BE2C (cell line): ENCODE measurements at regions not wholly inside any gene's neighbourhood (a gene's known extent, or its start where the extent isn't known, plus 50 kb on each side); places are given as distances from the start of the nearest gene placed in this dataset.

Source experiments
- DNase-seq: peaks from one replicate; pipeline ENCODE4 v3.0.0-alpha.2; 2020
- H3K27me3 ChIP-seq: fragments of 250-450 bp; sonication (Bioruptor Pico); 2 replicates; pipeline ENCODE4 v1.5.1; 2020; ENCODE audit warnings: mild to moderate bottlenecking
- H3K36me3 ChIP-seq: fragments of 250-450 bp; sonication (Bioruptor Pico); 2 replicates; pipeline ENCODE4 v1.5.1; 2020; ENCODE audit warnings: mild to moderate bottlenecking
- H3K4me1 ChIP-seq: fragments of 250-450 bp; sonication (Bioruptor Pico); 2 replicates; pipeline ENCODE4 v1.5.1; 2020
- H3K4me3 ChIP-seq: 2 replicates; pipeline ENCODE4 v1.5.1; 2011; ENCODE audit warnings: low read depth, low read length
- H3K9me3 ChIP-seq: fragments of 250-450 bp; sonication (Bioruptor Pico); 2 replicates; pipeline ENCODE4 v1.5.1; 2020
- TF ChIP-seq, protein P1 (sequence below): IDR thresholded peaks from 2 replicates; pipeline ENCODE4 v1.5.1; 2012; ENCODE audit warnings: mild to moderate bottlenecking, low read depth, low read length

DNA sequence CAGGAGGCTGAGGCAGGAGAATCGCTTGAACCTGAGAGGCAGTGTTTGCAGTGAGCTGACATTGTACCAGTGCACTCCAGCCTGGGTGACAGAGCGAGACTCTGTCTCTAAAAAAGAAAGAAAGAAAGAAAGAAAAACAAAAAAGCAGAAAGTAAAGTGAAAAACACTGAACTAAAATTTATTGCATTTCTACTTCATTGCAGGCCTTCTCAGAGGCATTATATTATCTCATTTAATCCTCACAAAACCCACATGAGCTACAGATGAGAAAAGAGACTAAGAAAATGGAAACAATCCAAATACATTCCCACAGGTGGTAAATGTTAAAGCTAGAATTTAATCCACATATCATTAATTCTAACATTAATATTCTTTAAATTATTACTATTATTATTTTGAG lies 147.2 kb upstream of the FREM2 start:
- H3K36me3 ChIP-seq: no peaks in the 10 kb centered on the region
- H3K4me1 ChIP-seq: no peaks in the 10 kb centered on the region
- TF ChIP-seq, protein P1, sequence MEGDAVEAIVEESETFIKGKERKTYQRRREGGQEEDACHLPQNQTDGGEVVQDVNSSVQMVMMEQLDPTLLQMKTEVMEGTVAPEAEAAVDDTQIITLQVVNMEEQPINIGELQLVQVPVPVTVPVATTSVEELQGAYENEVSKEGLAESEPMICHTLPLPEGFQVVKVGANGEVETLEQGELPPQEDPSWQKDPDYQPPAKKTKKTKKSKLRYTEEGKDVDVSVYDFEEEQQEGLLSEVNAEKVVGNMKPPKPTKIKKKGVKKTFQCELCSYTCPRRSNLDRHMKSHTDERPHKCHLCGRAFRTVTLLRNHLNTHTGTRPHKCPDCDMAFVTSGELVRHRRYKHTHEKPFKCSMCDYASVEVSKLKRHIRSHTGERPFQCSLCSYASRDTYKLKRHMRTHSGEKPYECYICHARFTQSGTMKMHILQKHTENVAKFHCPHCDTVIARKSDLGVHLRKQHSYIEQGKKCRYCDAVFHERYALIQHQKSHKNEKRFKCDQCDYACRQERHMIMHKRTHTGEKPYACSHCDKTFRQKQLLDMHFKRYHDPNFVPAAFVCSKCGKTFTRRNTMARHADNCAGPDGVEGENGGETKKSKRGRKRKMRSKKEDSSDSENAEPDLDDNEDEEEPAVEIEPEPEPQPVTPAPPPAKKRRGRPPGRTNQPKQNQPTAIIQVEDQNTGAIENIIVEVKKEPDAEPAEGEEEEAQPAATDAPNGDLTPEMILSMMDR: no peak
- no peak overlapping the region for H3K4me3 ChIP-seq
- H3K9me3 ChIP-seq: no peaks in the 10 kb centered on the region; the same call in 1 of the 2 replicates
- H3K27me3 ChIP-seq: 0 out of 2 replicates have a peak, but pooled peaks cover under 1% of the 10 kb centered on the region
- DNase-seq: no peak

DNA sequence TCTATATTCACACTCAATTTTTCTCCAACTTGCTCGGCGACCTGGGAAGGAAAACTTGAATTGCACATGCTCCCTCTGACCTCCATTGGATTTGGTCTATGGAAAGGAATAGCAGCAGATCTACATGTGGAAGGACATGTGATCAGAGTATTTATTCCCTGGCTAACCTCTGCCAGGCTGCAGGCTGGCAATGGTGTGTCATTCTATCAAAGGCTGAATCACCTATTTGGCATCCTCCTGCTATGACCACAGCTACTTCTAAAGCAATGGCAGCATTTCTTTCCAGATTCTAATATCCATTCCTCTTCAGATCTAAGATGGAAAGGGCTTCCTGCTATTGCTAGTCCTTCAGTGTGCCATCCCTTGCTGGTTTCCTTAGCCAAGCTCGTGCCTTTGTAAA lies 144.3 kb upstream of the FREM2 start:
- H3K27me3 ChIP-seq: 0 out of 2 replicates have a peak, but pooled peaks cover 3% of the 10 kb centered on the region
- no peak for DNase-seq
- H3K4me3 ChIP-seq: no peak overlapping the region

DNA sequence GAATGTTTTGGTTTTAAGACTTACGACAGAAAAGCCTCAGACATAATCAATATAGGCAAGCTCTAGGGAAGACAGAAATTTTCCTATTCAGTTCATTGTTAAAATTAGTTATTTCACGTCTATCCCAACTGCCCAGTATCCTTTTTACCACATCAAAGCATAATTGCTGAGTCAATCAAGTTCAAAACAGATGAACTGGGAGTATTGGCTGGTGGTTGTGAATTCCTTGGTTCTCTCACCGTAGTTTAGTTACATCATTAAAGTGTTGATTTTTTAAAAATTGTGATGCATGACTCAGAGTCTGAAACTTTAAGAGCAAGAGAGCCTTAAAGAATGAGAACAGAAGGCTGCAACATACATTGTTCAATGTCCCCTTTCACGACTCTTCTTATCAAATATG lies 143.3 kb upstream of the FREM2 start:
- no peak overlapping the region for H3K4me3 ChIP-seq
- no peak for DNase-seq
- H3K4me1 ChIP-seq: no peaks in the 10 kb centered on the region
- no peaks in the 10 kb centered on the region for H3K36me3 ChIP-seq
- no peaks in the 10 kb centered on the region; the same call in 1 of the 2 replicates for H3K9me3 ChIP-seq
- 0 out of 2 replicates have a peak, but pooled peaks cover 3% of the 10 kb centered on the region for H3K27me3 ChIP-seq
- TF ChIP-seq, protein P1: no peak

More for the DNA sequence above, 144.3 kb upstream of the FREM2 start:
- Histone ChIP-seq H3K36me3 (no peaks in the 10 kb centered on the region), H3K4me1 (no peaks in the 10 kb centered on the region), H3K9me3 (no peaks in the 10 kb centered on the region; the same call in 1 of the 2 replicates)
- TF ChIP-seq, protein P1: no peak

DNA sequence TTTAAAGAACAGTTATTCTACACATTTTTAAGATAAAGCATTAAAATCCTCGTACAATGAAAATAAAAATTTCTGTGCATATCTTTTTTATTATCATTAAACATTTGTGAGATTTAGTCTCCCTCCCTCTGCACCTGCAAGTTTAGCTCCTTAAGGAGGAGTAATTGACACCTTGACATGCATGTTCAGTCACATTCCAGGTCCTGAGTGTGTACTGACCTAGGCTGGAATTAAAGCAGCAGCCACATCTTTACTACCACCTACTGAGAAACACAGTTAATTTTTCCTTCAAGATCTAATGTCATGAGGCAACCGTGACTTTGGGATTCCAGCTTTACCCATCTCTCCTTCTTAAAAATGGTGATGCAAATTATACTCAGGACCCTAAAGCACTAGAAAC lies 123.1 kb upstream of the FREM2 start:
- Histone ChIP-seq H3K4me3 (no peak overlapping the region), H3K27me3 (no peaks in the 10 kb centered on the region), H3K36me3 (no peaks in the 10 kb centered on the region), H3K4me1 (peaks cover 6% of the 10 kb centered on the region), H3K9me3 (no peaks in the 10 kb centered on the region)
- TF ChIP-seq, protein P1: no peak
- no peak for DNase-seq

DNA sequence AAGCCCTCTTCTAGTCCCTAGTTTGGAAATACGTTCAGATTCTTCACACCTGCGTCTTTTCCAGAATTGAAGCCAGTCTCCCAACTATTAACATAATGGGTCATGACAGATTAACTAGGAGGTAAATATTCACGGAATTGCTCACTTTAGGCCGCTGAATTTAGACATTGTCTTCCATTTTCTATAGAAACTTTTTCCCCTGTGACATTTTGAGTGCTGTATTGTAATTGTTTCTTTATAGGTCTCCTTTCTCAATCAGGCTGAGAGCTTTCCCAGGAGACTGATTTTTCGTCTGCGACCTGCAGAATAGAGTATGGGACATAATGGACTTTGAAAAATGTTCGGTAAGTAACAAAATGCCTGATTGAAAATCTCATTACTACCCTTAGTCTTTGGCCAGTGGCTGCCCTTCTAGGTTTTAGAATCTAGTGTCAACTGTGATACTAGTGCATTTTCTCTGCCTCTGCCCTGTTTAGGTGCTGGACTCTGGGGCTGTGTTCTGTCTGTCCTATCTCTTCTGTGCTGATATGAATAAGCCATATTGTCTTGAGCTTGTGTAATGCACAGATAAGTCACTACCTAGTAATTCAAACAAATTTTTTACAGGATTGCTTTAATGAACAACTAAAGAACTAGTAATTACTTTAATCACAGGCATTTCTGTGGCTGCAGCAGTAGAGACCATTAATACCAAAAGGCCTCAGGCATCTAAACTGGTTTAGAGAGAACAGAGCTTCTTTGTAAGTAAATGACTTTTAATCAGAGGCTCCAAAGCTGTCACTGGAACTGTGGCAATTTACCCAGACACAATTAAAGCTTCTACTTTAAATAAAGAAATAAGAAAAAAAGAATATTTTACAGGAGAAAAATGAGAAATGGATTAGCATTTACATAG lies 122.4 kb upstream of the FREM2 start:
- TF ChIP-seq, protein P1: no peak
- H3K9me3 ChIP-seq: no peaks in the 10 kb centered on the region
- peaks cover 6% of the 10 kb centered on the region for H3K4me1 ChIP-seq
- H3K4me3 ChIP-seq: no peak overlapping the region
- no peaks in the 10 kb centered on the region for H3K36me3 ChIP-seq
- no peaks in the 10 kb centered on the region for H3K27me3 ChIP-seq
- DNase-seq: peak; percentile 16

DNA sequence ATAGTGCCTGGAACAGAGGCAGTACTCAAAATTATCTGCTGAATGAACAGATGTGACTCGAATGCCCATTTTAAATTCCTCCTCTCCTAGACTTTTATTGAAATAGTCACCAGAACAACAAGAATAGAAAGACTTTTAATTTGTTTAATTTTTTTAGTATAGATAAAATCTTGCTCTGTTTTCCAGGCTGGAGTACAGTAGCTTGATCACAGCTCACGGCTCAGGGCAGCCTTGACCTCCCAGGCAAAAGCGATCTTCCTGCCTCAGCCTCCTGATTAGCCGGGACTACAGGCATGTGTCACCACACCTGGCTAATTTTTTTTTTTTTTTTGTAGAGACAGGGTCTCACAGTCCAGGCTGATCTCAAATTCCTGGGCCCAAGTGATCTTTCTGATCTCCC lies 120.9 kb upstream of the FREM2 start:
- Histone ChIP-seq H3K9me3 (no peaks in the 10 kb centered on the region), H3K36me3 (no peaks in the 10 kb centered on the region), H3K27me3 (no peaks in the 10 kb centered on the region), H3K4me3 (no peak overlapping the region), H3K4me1 (peaks cover 6% of the 10 kb centered on the region)
- TF ChIP-seq, protein P1: no peak
- DNase-seq: peak; percentile 63
